KOPT-K1 (cell line): ENCODE measurements at regions not wholly inside any gene's neighbourhood (a gene's known extent, or its start where the extent isn't known, plus 50 kb on each side); places are given as distances from the start of the nearest gene placed in this dataset.

Source experiments
- H3K27ac ChIP-seq: fragments of 200-600 bp; sonication (generic); 2 replicates; pipeline ENCODE4 v1.5.1; 2016; ENCODE audit warnings: antibody characterized with exemption, mild to moderate bottlenecking, low read depth, low read length; ENCODE audit not compliant: poor library complexity, severe bottlenecking
- H3K36me3 ChIP-seq: fragments of 200-600 bp; sonication (generic); 2 replicates; pipeline ENCODE4 v1.5.1; 2017; ENCODE audit warnings: antibody characterized with exemption, mild to moderate bottlenecking, low read length, moderate library complexity; ENCODE audit not compliant: insufficient read depth
- H3K9me3 ChIP-seq: fragments of 200-600 bp; sonication (generic); 2 replicates; pipeline ENCODE4 v1.5.1; 2017; ENCODE audit warnings: antibody characterized with exemption, low read length, mild to moderate bottlenecking; ENCODE audit not compliant: insufficient read depth, poor library complexity, severe bottlenecking

GRCh38 chr10:88045656-88046415, 182.4 kb downstream of the PTEN start:
- Histone ChIP-seq H3K36me3 (no peaks in the 10 kb centered on the region), H3K9me3 (no peaks in the 10 kb centered on the region), H3K27ac (peak overlapping the region; percentile 97)

GRCh38 chr10:88047579-88047978, 184.2 kb downstream of the PTEN start:
- Histone ChIP-seq H3K27ac (peak overlapping the region; percentile 97), H3K9me3 (no peaks in the 10 kb centered on the region), H3K36me3 (no peaks in the 10 kb centered on the region)

GRCh38 chr10:88048312-88048711, 184.9 kb downstream of the PTEN start:
- no peaks in the 10 kb centered on the region for H3K36me3 ChIP-seq
- no peaks in the 10 kb centered on the region for H3K9me3 ChIP-seq
- H3K27ac ChIP-seq = peak overlapping the region; percentile 97

GRCh38 chr10:88049204-88049603, 185.8 kb downstream of the PTEN start:
- no peaks in the 10 kb centered on the region for H3K9me3 ChIP-seq
- no peaks in the 10 kb centered on the region for H3K36me3 ChIP-seq
- H3K27ac ChIP-seq = peak overlapping the region; percentile 97

- H3K9me3 ChIP-seq = no peaks in the 10 kb centered on the region
- H3K27ac ChIP-seq = no peak overlapping the region
- no peaks in the 10 kb centered on the region for H3K36me3 ChIP-seq
Measured at GRCh38 chr10:88057720-88058119, 194.3 kb downstream of the PTEN start.

- Histone ChIP-seq H3K27ac (peak overlapping the region; percentile 96), H3K9me3 (no peaks in the 10 kb centered on the region), H3K36me3 (no peaks in the 10 kb centered on the region)
Measured at GRCh38 chr10:88058750-88059149, 195.3 kb downstream of the PTEN start.

GRCh38 chr10:88059190-88059589, 195.8 kb downstream of the PTEN start:
- Histone ChIP-seq H3K9me3 (no peaks in the 10 kb centered on the region), H3K27ac (peak overlapping the region; percentile 96), H3K36me3 (no peaks in the 10 kb centered on the region)

GRCh38 chr10:88060762-88061161, 197.3 kb downstream of the PTEN start:
- no peaks in the 10 kb centered on the region for H3K36me3 ChIP-seq
- H3K27ac ChIP-seq = peak overlapping the region; percentile 96
- H3K9me3 ChIP-seq = no peaks in the 10 kb centered on the region

GRCh38 chr10:88062385-88062784, 199.0 kb downstream of the PTEN start:
- H3K27ac ChIP-seq = peak overlapping the region; percentile 96
- no peaks in the 10 kb centered on the region for H3K36me3 ChIP-seq
- H3K9me3 ChIP-seq = no peaks in the 10 kb centered on the region

- Histone ChIP-seq H3K27ac (peak overlapping the region; percentile 96), H3K9me3 (no peaks in the 10 kb centered on the region), H3K36me3 (no peaks in the 10 kb centered on the region)
Measured at GRCh38 chr10:88062798-88063472, 199.5 kb downstream of the PTEN start.

- peak overlapping the region; percentile 96 for H3K27ac ChIP-seq
- H3K9me3 ChIP-seq = no peaks in the 10 kb centered on the region
- H3K36me3 ChIP-seq = no peaks in the 10 kb centered on the region
Measured at GRCh38 chr10:88063861-88064557, 200.6 kb downstream of the PTEN start.

- H3K9me3 ChIP-seq = no peaks in the 10 kb centered on the region
- no peaks in the 10 kb centered on the region for H3K36me3 ChIP-seq
- H3K27ac ChIP-seq = peak overlapping the region; percentile 96
Measured at GRCh38 chr10:88064608-88065382, 201.4 kb downstream of the PTEN start.

- Histone ChIP-seq H3K27ac (peak overlapping the region; percentile 96), H3K36me3 (no peaks in the 10 kb centered on the region)
Measured at GRCh38 chr10:88065383-88066049, 202.1 kb downstream of the PTEN start.

GRCh38 chr10:88066319-88066718, 202.9 kb downstream of the PTEN start:
- Histone ChIP-seq H3K9me3 (no peaks in the 10 kb centered on the region), H3K36me3 (no peaks in the 10 kb centered on the region), H3K27ac (peak overlapping the region; percentile 96)

More at GRCh38 chr10:88065383-88066049, 202.1 kb downstream of the PTEN start:
- no peaks in the 10 kb centered on the region for H3K9me3 ChIP-seq
